Mesodermal cell (in vitro differentiated cells): ENCODE measurements at regions not wholly inside any gene's neighbourhood (a gene's known extent, or its start where the extent isn't known, plus 50 kb on each side); places are given as distances from the start of the nearest gene placed in this dataset.
"Not testable (repeated sequence)": the region's sequence is repeated elsewhere in the genome, so short reads cannot be mapped to it uniquely, and the experiment has no call there.

Source experiments
- H3K27ac ChIP-seq: 2 replicates; pipeline ENCODE4 v1.7.0; 2013; ENCODE audit warnings: mild to moderate bottlenecking, low read depth, low read length, moderate library complexity; ENCODE audit not compliant: severe bottlenecking
- H3K36me3 ChIP-seq: 2 replicates; pipeline ENCODE4 v1.7.1; 2013; ENCODE audit warnings: mild to moderate bottlenecking, low read length, moderate library complexity; ENCODE audit not compliant: control insufficient read depth, insufficient read depth
- H3K4me1 ChIP-seq: one replicate; pipeline ENCODE4 v1.7.1; 2013; ENCODE audit warnings: mild to moderate bottlenecking, low read length; ENCODE audit not compliant: insufficient read depth, control insufficient read depth, poor library complexity, severe bottlenecking
- H3K4me3 ChIP-seq: 2 replicates; pipeline ENCODE4 v1.7.0; 2013; ENCODE audit warnings: low read length, control low read depth, mild to moderate bottlenecking; ENCODE audit not compliant: insufficient read depth, poor library complexity, severe bottlenecking; ENCODE audit errors: extremely low read depth
- H3K9me3 ChIP-seq: 2 replicates; pipeline ENCODE4 v1.7.1; 2013; ENCODE audit warnings: mild to moderate bottlenecking, low read length, moderate library complexity; ENCODE audit not compliant: control insufficient read depth
- WGBS, 2 experiments: methylation state at CpG; one replicate each; pipeline ENCODE4 v1.1.5; 2013; ENCODE audit warnings: missing lambda C conversion rate in 2 of 2; ENCODE audit not compliant: insufficient coverage in 2 of 2; 5-methylcytosine and 5-hydroxymethylcytosine counted together

DNA sequence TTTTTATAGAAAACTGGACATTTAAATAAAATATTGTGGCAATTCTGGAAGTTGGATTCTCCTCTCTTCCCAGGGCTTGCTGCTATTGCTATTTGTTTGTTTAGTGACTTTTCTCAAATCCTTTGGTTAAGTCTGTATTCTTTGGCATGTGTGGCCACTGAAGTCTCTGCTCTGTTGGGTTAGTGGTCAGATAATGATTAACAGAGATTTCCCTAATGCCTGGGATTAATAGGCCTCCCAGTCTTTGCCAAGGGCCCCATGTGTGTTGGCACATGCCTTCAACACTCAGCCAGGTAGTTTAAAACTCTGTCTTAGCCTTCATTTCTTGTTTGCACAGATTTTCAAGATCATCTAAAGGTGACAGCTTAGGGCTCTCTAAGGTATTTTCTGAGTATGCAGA is 92.8 kb upstream of the EPB41L4A start:
- Histone ChIP-seq H3K27ac (no peak overlapping the region), H3K36me3 (no peaks in the 10 kb centered on the region), H3K9me3 (peaks cover 4% of the 10 kb centered on the region), H3K4me1 (no peaks in the 10 kb centered on the region), H3K4me3 (no peak overlapping the region)

DNA sequence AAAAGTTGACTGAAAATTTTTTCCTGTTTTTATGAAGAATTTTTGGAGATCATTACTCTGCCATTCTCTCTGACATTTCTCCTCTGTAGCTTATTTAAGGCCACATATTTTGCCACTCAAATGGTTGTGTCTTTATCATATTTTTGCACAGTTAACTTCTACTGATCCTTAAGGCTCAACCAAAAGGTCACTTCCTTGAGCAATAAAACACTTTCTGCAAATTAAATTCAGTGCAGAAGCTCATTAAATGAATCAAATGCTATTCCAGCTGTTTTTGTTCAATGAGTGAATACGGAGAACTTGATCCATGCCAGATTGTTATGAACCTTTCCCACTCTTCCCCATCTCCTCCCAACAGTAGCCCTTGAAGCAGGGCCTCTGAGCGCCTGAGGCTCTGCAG is 93.8 kb upstream of the EPB41L4A start:
- H3K36me3 ChIP-seq = no peaks in the 10 kb centered on the region
- peaks cover 4% of the 10 kb centered on the region for H3K9me3 ChIP-seq
- no CpG with 5 or more reads among the region's 2 CpGs for WGBS, 2 experiments
- H3K4me3 ChIP-seq = no peak overlapping the region
- no peaks in the 10 kb centered on the region for H3K4me1 ChIP-seq
- no peak overlapping the region for H3K27ac ChIP-seq

DNA sequence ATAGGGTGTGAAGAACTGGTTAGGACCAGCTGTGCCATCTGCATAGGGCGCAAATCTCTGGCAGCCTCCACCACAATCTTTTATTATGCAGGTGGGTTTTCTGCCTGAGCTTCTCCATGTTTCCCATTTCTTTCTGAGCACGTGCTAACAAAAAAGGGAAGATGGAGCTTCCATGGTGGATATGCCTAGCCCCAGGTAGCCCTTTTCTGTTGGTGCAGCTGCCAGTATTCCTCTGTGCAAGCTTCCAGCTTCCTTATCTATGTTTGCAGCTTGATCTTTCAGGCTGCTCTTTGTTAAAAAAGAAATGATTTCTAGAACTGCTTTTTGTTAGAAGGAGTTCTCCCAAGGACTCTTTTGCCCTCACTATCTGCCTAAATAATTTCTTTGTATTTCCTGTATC is 95.0 kb upstream of the EPB41L4A start:
- Histone ChIP-seq H3K4me3 (no peak overlapping the region), H3K36me3 (no peaks in the 10 kb centered on the region), H3K9me3 (peaks cover 4% of the 10 kb centered on the region), H3K4me1 (no peaks in the 10 kb centered on the region), H3K27ac (no peak overlapping the region)
- WGBS, 2 experiments = 20 to 100% methylated on average over 1 of the region's 2 CpGs

DNA sequence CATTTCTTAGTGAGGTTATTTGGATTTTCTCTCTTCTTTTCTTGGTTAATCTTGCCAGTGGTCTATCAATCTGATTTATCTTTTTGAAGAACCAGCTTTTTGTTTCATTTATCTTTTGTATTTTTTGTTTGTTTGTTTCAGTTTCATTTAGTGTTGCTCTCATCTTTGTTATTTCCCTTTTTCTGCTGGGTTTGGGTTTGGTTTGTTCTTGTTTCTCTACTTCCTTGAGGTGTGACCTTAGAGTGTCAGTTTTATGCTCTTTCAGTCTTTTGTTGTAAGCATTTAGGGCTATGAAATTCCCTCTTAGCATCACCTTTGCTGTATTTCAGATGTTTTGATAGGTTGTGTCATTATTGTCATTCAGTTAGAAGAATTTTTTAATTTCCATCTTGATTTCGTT is 101.4 kb upstream of the EPB41L4A start:
- not testable (repeated sequence) for H3K4me3 ChIP-seq, H3K9me3 ChIP-seq, H3K36me3 ChIP-seq, H3K4me1 ChIP-seq, H3K27ac ChIP-seq
- no CpG with 5 or more reads among the region's 1 CpG for WGBS, 2 experiments

DNA sequence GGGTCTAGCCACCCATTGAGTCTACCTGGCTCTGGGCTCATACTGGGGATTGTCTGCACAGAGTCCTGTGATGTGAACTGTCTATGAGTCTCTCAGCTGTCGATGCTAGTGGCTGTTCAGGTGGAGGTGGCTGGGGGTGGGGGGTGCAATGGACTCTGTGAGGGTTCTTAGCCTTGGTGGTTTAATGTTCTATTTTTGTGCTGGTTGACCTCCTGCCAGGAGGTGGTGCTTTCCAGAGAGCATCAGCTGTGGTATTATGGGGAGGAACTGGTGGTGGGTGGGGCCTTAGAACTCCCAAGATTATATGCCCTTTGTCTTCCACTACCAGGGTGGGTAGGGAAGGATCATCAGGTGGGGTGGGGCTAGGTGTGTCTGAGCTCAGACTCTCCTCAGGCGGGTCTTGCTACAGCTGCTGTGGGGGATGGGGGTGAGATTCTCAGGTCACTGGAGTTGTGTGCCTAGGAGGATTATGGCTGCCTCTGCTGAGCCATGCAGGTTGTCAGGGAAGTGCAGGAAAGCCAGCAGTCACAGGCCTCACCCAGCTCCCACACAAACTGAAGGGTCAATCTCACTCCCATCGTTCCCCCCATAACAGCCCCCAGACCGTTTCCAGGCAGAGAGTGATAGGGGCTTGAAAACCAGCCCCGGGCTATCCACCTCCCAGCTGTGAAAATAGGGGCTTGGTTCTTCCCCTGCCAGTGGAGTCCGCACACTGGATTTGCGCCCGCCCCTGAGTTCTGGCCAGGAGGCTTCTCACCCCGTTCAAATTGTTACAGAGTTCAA is 104.0 kb upstream of the EPB41L4A start:
- 93 to 96% methylated on average over 7 to 9 of the region's 9 CpGs for WGBS, 2 experiments
- not testable (repeated sequence) for H3K4me3 ChIP-seq, H3K4me1 ChIP-seq, H3K9me3 ChIP-seq, H3K27ac ChIP-seq, H3K36me3 ChIP-seq

DNA sequence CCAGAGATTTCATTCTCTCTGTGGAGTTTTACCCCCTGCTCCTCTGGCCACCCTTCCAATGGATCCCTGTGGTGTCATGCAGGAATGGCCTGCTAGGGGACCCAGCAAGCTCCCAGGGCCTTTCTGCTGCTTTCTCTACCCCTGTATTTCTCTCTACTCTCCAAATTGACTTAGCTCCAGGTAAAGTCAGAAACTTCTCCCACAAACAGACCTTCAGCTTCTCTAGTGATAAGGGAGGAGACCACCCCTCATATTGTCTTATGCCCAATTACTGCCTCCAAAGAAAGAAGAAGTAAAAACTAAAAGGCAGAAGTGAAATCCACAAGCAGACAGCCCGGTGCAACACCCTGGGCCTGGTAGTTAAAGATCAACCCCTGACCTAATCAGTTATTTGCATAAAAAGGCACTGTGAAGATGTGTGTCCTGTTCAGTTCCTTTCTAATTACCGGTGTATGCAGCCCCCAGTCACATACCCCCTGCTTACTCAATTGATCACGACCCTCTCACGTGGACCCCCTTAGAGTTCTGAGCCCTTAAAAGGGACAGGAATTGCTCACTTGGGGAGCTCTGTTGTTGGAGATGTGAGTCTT is 104.7 kb upstream of the EPB41L4A start:
- not testable (repeated sequence) for H3K36me3 ChIP-seq, H3K27ac ChIP-seq, H3K9me3 ChIP-seq, H3K4me3 ChIP-seq, H3K4me1 ChIP-seq
- WGBS, 2 experiments = 80 to 100% methylated on average over 1 to 2 of the region's 4 CpGs

DNA sequence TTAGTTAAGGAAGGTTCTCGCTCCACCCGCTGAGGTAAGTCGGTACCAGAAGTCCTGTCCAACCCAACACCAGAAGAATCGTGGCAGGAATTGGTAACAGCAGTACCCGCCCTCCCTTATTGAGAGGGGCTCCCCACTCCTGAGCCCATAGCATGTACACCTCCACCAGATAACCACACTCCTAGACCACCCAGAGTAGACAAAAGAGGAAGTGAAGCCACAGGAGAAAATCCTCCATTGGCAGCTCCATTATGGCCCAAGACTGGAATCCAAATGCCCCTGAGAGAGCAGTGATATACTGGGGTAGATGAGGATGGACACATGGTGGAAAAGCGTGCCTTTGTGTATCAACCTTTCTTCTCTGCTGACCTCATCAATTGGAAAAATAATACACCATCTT is 106.1 kb upstream of the EPB41L4A start:
- WGBS, 2 experiments = 88 to 100% methylated on average over 2 to 6 of the region's 6 CpGs
- Histone ChIP-seq H3K36me3 (no peaks in the 10 kb centered on the region), H3K9me3 (no peaks in the 10 kb centered on the region), H3K27ac (no peak overlapping the region), H3K4me1 (no peaks in the 10 kb centered on the region), H3K4me3 (no peak overlapping the region)

DNA sequence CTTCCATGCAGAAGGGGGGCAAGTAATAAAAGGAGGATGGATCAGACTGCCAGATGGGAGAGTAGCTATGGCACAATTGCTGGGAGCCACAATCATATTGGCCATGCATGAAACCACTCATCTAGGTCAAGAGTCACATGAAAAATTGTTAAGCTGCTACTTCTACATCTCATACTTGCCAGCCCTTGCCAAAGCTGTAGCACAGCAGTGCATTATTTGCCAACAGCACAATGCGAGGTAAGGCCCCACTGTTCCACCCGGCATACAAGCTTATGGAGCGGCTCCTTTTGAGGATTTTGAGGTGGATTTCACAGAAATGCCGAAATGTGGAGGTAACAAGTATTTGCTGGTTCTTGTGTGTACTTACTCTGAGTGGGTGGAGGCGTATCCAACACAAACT is 109.9 kb upstream of the EPB41L4A start:
- Histone ChIP-seq H3K27ac (no peak overlapping the region), H3K4me1 (no peaks in the 10 kb centered on the region), H3K9me3 (no peaks in the 10 kb centered on the region), H3K36me3 (no peaks in the 10 kb centered on the region), H3K4me3 (no peak overlapping the region)
- WGBS, 2 experiments = 89 to 90% methylated on average over 4 to 5 of the region's 5 CpGs

DNA sequence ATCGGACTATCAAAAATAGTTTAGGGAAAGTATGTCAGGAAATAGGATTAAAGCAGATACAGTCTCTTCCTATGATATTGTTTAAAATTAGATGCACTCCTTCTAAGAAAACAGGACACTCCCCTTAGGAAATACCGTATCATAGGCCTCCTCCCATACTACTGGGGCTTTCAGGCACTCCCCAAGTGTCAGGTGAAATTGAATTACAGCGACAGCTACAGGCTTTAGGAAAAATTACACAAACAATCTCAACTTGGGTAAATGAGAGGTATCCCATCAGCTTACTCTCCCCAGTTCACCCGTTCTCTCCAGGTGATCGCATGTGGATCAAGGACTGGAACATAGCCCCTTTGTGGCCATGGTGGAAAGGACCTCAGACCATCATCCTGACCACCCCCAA is 110.4 kb upstream of the EPB41L4A start:
- H3K4me1 ChIP-seq = no peaks in the 10 kb centered on the region
- no peaks in the 10 kb centered on the region for H3K36me3 ChIP-seq
- H3K9me3 ChIP-seq = no peaks in the 10 kb centered on the region
- WGBS, 2 experiments = 100% methylated on average over 1 of the region's 5 CpGs; no CpG with 5 or more reads in 1 of the 2 experiments
- no peak overlapping the region for H3K4me3 ChIP-seq
- H3K27ac ChIP-seq = no peak overlapping the region

DNA sequence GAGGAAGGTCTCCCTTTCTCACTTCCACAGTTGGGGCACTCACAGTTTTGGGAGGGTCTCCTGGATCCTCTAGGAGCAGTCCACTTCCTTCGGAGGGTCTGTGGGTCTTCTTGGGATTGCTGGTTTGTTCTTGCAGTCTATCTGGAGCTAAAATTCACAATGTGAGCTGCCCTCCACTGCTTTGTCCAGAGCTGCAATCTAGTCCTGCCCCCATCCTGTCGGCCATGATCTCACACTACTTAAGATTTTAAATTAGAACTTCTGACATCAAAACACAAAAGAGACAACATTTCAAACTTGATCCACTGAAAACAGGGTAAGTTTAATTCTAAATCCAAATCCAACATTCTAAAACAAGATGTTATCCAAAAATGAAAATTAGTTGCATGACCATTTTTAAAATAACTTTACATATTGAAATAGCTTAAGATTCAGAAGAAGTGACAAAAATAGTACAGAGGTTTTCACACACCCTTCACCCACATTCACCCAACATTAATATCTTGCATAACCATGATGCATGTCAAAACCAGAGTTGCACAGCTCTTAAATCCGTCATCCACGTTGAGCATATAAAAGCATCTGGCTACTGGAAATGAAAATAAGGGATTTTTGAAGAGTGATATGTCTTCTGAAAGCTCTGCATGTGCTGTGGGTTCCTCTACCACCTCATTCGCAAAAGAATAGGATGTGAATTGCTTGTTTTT is 113.7 kb upstream of the EPB41L4A start:
- no peaks in the 10 kb centered on the region for H3K9me3 ChIP-seq
- H3K4me3 ChIP-seq = no peak overlapping the region
- WGBS, 2 experiments = 78 to 82% methylated on average over 1 to 4 of the region's 5 CpGs

DNA sequence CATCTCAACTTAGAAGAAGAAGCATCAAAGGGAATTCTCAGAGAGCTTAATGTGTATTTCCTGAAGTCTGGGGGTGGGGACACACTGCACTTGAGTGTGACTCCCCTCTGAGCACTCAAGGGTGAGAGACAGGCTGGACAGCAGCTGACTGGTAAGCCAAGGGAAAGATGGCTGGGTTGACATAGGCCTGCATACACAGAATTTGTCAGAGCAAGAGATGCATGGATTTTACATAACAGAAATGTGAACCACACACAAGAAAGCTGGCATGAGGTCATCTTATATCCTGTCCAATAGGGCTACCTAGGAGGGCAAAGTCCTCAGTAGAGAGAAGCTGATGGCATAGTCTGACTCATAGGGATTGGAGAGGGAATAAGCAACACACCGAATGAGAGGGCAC is 114.3 kb upstream of the EPB41L4A start:
- no peaks in the 10 kb centered on the region for H3K4me1 ChIP-seq
- no peaks in the 10 kb centered on the region for H3K9me3 ChIP-seq
- no peak overlapping the region for H3K27ac ChIP-seq
- WGBS, 2 experiments = 40 to 60% methylated on average over 1 of the region's 1 CpG
- H3K36me3 ChIP-seq = no peaks in the 10 kb centered on the region
- no peak overlapping the region for H3K4me3 ChIP-seq

More for the DNA sequence above, 113.7 kb upstream of the EPB41L4A start:
- Histone ChIP-seq H3K4me1 (no peaks in the 10 kb centered on the region), H3K36me3 (no peaks in the 10 kb centered on the region), H3K27ac (no peak overlapping the region)
